SK-N-MC (cell line): ENCODE measurements at regions not wholly inside any gene's neighbourhood (a gene's known extent, or its start where the extent isn't known, plus 50 kb on each side); places are given as distances from the start of the nearest gene placed in this dataset.

Source experiments
- EZH2 ChIP-seq: fragments of 200-600 bp; sonication (generic); IDR thresholded peaks from one replicate; pipeline ENCODE4 v1.6.1; 2017; ENCODE audit warnings: antibody characterized with exemption
- FOXP2 ChIP-seq: optimal IDR thresholded peaks from 2 replicates; pipeline ENCODE3; 2011; ENCODE audit warnings: mild to moderate bottlenecking, moderate library complexity; ENCODE audit not compliant: insufficient read depth; ENCODE audit errors: extremely low read length, control extremely low read depth
- POLR2AphosphoS5 ChIP-seq: IDR thresholded peaks from 2 replicates; pipeline ENCODE4 v1.6.1; 2012; ENCODE audit warnings: mild to moderate bottlenecking, low read depth, low read length, borderline replicate concordance

DNA sequence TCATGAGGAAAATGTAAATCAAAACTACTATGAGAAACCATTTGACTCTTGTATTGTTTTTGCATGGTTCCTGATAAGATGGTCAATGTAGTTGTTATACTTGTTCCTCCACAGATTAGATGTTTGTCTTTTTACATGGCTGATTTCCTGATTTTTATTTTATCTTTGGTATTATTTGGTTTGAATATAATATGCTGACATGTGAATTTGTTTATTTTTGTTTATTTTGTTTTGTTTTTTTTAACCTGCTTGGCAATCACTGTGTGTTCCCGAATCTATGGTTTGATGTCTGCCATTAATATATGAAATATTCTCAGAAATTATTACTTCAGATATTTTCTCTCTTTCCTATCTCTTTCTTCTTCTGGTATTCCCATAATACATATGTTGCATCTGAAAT lies 899.5 kb upstream of the ADGRB3 start:
- TF ChIP-seq EZH2 (no peak), POLR2AphosphoS5 (no peak), FOXP2 (no peak)
